ENCODE measurements at regions not wholly inside any gene's neighbourhood (a gene's known extent, or its start where the extent isn't known, plus 50 kb on each side); places are given as distances from the start of the nearest gene placed in this dataset.
"Not testable (repeated sequence)": the region's sequence is repeated elsewhere in the genome, so short reads cannot be mapped to it uniquely, and the experiment has no call there.

GRCh38 chr18:66223317-66223716 is 380.6 kb downstream of the CDH19 start:
- not testable (repeated sequence) for TF ChIP-seq CTCF (IDR thresholded peaks at IDR 0.05; ENCODE audit: low read depth, low read length); POLR2A (IDR thresholded peaks at IDR 0.05; ENCODE audit: extremely low read depth, insufficient read length)

Measured in NB4 (cell line).